ENCODE measurements at regions not wholly inside any gene's neighbourhood (a gene's known extent, or its start where the extent isn't known, plus 50 kb on each side); places are given as distances from the start of the nearest gene placed in this dataset.

DNA sequence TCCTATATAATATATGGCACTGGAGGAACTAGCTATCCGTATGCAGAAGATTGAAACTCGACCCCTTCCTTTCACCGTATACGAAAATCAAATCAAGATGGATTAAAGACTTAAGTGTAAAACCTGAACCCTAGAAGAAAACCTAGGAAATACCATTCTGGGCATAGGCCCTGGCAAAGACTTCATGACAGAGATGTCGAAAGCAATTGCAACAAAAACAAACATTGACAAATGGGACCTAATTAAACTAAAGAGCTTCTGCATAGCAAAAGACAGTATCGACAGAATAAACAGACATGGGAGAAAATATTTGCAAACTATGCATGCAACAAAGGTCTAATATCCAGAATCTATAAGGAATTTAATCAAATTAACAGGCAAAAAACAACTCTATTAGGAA lies 61.4 kb upstream of the HDAC9 start:
- ATAC-seq (no peak), DNase-seq (ENCODE audit: low read depth, low spot score) (no peak)
- no peaks in the 10 kb centered on the region for H3K36me3 ChIP-seq (ENCODE audit: control insufficient read depth in 1 of 2, insufficient read depth in 2 of 2, low read length in 2 of 2)
- H3K4me2 ChIP-seq (ENCODE audit: low read length): no peak overlapping the region
- no peaks in the 10 kb centered on the region for H3K79me2 ChIP-seq (ENCODE audit: insufficient read depth, low read length)
- POLR2A ChIA-PET: no interaction called here
- RAD21 ChIA-PET (ENCODE audit: low non-redundant PET in 1 of 2, low total read pairs in 2 of 2, uncharacterized antibody in 2 of 2, unreplicated experiment in 2 of 2): no interaction called here
- H3K27ac ChIP-seq (ENCODE audit: low read depth, low read length): no peak overlapping the region
- BruUV-seq (replicated peaks): no TSS peak
- no peaks in the 10 kb centered on the region for H3K27me3 ChIP-seq (ENCODE audit: insufficient read depth, low read length)
- no peaks in the 10 kb centered on the region for H3K9me2 ChIP-seq (ENCODE audit: insufficient read depth)
- no peaks in the 10 kb centered on the region for H3K9me3 ChIP-seq (ENCODE audit: control insufficient read depth in 1 of 2, insufficient read depth in 1 of 2, low read depth in 1 of 2, low read length in 2 of 2)
- H2AFZ ChIP-seq (ENCODE audit: low read depth, low read length, poor library complexity, severe bottlenecking): no peak overlapping the region
- intact Hi-C loops (cut with micrococcal nuclease): no loop called here
- H3K9ac ChIP-seq (ENCODE audit: low read length): no peak overlapping the region
- TF ChIP-seq SIN3A (IDR thresholded peaks at IDR 0.05; ENCODE audit: low read depth) (no peak), POLR2A (IDR thresholded peaks at IDR 0.05; ENCODE audit: borderline replicate concordance, extremely low read depth, insufficient read depth, insufficient read length) (no peak), TCF7L2 (IDR thresholded peaks at IDR 0.05; ENCODE audit: borderline replicate concordance, extremely low read depth, insufficient read depth, insufficient read length) (no peak), CBX3 (IDR thresholded peaks at IDR 0.05; ENCODE audit: low read depth) (no peak), EGR1 (IDR thresholded peaks at IDR 0.05; ENCODE audit: low read depth) (no peak)
- no peaks in the 10 kb centered on the region for H4K20me1 ChIP-seq (ENCODE audit: insufficient read depth)
- CTCF ChIA-PET: no interaction called here
- H3K4me1 ChIP-seq (ENCODE audit: control insufficient read depth in 1 of 2, insufficient read depth in 2 of 2, low read length in 2 of 2): peaks cover 0 to 5% of the 10 kb centered on the region in 2 experiments; a peak in 1 of 4 replicates
- no peak overlapping the region for H3K4me3 ChIP-seq (replicated peaks in 1 of 2; ENCODE audit: low read depth in 1 of 2, low read length in 2 of 2)

GRCh38 chr7:18437101-18437500 lies 58.4 kb upstream of the HDAC9 start:
- RAD21 ChIA-PET (ENCODE audit: low non-redundant PET in 1 of 2, low total read pairs in 2 of 2, uncharacterized antibody in 2 of 2, unreplicated experiment in 2 of 2): no interaction called here
- Histone ChIP-seq H3K4me1 (ENCODE audit: control insufficient read depth in 1 of 2, insufficient read depth in 2 of 2, low read length in 2 of 2) (no peaks in the 10 kb centered on the region), H3K27ac (ENCODE audit: low read depth, low read length) (no peak overlapping the region), H3K4me3 (replicated peaks in 1 of 2; ENCODE audit: low read depth in 1 of 2, low read length in 2 of 2) (no peak overlapping the region), H3K9ac (ENCODE audit: low read length) (no peak overlapping the region), H3K9me2 (ENCODE audit: insufficient read depth) (no peaks in the 10 kb centered on the region), H3K79me2 (ENCODE audit: insufficient read depth, low read length) (no peaks in the 10 kb centered on the region), H2AFZ (ENCODE audit: low read depth, low read length, poor library complexity, severe bottlenecking) (no peak overlapping the region), H3K4me2 (ENCODE audit: low read length) (no peak overlapping the region), H3K36me3 (ENCODE audit: control insufficient read depth in 1 of 2, insufficient read depth in 2 of 2, low read length in 2 of 2) (no peaks in the 10 kb centered on the region), H3K9me3 (ENCODE audit: control insufficient read depth in 1 of 2, insufficient read depth in 1 of 2, low read depth in 1 of 2, low read length in 2 of 2) (no peaks in the 10 kb centered on the region), H4K20me1 (ENCODE audit: insufficient read depth) (no peaks in the 10 kb centered on the region), H3K27me3 (ENCODE audit: insufficient read depth, low read length) (no peaks in the 10 kb centered on the region)
- POLR2A ChIA-PET: no interaction called here
- no TSS peak for BruUV-seq (replicated peaks)
- TF ChIP-seq CTCF (IDR thresholded peaks at IDR 0.05 in 2 of 3, conservative IDR thresholded peaks at IDR 0.05 in 1 of 3; ENCODE audit: borderline replicate concordance in 1 of 3, insufficient read depth in 1 of 3, low read depth in 2 of 3, low read length in 2 of 3) (no peak), MAX (IDR thresholded peaks at IDR 0.05) (no peak), POLR2A (IDR thresholded peaks at IDR 0.05; ENCODE audit: borderline replicate concordance, extremely low read depth, insufficient read depth, insufficient read length) (no peak), CBX3 (IDR thresholded peaks at IDR 0.05; ENCODE audit: low read depth) (no peak)
- no peak for DNase-seq (ENCODE audit: low read depth, low spot score)
- no peak for ATAC-seq
- intact Hi-C loops (cut with micrococcal nuclease): no loop called here
- CTCF ChIA-PET: no interaction called here
